Breast epithelium (tissue), 3 donors: ENCODE measurements at regions not wholly inside any gene's neighbourhood (a gene's known extent, or its start where the extent isn't known, plus 50 kb on each side); places are given as distances from the start of the nearest gene placed in this dataset.

ENCODE experiments used
- POLR2A ChIP-seq: fragments of 450-650 bp; IDR thresholded peaks from one replicate; pipeline ENCODE4 v1.6.1; 2016; ENCODE audit warnings: antibody characterized with exemption, mild to moderate bottlenecking, moderate library complexity
- TF ChIP-seq, protein P1 (sequence below), 3 donors: fragments of 450-650 bp; IDR thresholded peaks; one replicate each; pipeline ENCODE4 v1.5.1; 2016 to 2017; ENCODE audit warnings: antibody characterized with exemption in 3 of 3, mild to moderate bottlenecking in 3 of 3, moderate library complexity in 3 of 3

DNA sequence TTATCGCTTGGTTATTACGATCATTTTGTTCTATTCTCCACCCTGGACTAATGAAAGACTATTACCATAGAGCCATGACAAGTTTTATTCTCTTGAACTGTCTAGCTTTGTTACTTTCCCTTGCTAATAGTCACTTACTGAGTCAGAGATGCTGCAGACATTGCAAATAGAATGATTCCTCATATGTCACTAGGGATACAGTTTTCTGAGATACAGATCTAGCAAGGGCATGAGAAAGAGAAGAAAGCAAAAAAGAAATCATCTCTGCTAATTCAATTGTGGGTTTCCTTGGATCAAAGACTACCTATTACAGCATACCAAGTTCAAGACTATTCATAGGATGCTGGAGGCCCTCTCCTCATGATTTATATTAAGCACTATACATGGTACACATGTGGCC lies 204.3 kb downstream of the MBL2 start:
- TF ChIP-seq, protein P1, sequence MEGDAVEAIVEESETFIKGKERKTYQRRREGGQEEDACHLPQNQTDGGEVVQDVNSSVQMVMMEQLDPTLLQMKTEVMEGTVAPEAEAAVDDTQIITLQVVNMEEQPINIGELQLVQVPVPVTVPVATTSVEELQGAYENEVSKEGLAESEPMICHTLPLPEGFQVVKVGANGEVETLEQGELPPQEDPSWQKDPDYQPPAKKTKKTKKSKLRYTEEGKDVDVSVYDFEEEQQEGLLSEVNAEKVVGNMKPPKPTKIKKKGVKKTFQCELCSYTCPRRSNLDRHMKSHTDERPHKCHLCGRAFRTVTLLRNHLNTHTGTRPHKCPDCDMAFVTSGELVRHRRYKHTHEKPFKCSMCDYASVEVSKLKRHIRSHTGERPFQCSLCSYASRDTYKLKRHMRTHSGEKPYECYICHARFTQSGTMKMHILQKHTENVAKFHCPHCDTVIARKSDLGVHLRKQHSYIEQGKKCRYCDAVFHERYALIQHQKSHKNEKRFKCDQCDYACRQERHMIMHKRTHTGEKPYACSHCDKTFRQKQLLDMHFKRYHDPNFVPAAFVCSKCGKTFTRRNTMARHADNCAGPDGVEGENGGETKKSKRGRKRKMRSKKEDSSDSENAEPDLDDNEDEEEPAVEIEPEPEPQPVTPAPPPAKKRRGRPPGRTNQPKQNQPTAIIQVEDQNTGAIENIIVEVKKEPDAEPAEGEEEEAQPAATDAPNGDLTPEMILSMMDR (IDR thresholded peaks at IDR 0.05) = no peak
- TF ChIP-seq POLR2A = no peak
